Body of pancreas (tissue), 4 donors: ENCODE measurements at regions not wholly inside any gene's neighbourhood (a gene's known extent, or its start where the extent isn't known, plus 50 kb on each side); places are given as distances from the start of the nearest gene placed in this dataset.

ENCODE experiments used
- CTCF ChIP-seq, 7 experiments: fragments of 450-650 bp in 4 of 7; fragments of 200-600 bp in 3 of 7; sonication (generic) in 3 of 7; IDR thresholded peaks; one replicate each; pipeline ENCODE4 v1.5.1; 2016 to 2019; ENCODE audit warnings: antibody characterized with exemption in 7 of 7
- POLR2A ChIP-seq, 3 donors: fragments of 450-650 bp; IDR thresholded peaks; one replicate each; pipeline ENCODE4 v1.6.1; 2016; ENCODE audit warnings: antibody characterized with exemption in 3 of 3, mild to moderate bottlenecking in 2 of 3

DNA sequence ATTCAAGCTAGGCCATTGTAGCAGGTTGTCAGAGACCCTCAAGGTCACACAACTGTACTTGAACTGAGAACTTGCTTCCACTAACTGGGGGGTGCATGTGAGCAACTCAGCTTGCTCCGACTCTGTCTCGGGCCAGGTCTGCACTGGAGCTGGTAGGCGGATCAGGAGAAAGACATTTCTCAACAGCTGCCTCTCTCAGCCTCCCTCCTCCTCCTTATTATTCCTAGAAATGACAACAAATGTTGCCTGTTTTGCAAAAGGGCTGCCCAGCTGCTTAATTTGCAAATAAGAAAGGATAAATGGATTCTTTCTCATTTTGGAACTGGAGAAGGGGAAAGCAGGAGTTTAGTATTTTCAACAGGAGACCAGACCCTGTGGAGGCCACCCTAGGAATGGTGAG, 140.5 kb downstream of the RHOU start:
- TF ChIP-seq CTCF (IDR thresholded peaks at IDR 0.05) (no peak), POLR2A (IDR thresholded peaks at IDR 0.05) (no peak)
